ENCODE measurements at regions not wholly inside any gene's neighbourhood (a gene's known extent, or its start where the extent isn't known, plus 50 kb on each side); places are given as distances from the start of the nearest gene placed in this dataset.

DNA sequence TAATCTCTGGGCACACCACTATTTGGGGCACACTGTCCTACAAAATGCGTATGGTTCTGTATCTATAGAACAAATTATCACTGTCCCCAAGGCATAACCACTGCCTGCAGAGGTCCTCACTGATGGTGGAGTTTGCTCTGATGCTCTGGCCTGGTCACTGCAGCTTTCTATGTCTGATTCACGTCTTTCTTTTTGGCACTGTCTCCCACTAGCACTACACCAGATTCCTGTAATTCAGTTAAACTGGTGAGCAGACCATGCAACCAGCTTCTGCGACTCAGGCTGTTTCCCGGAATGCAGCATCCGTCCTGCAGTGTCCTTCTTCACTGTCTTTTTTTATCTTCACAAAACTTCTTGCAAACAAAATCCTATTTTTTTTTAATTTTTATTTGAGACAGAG lies 112.8 kb downstream of the KLF6 start:
- Histone ChIP-seq H3K27ac (no peak overlapping the region), H3K4me3 (no peak overlapping the region), H3K9me3 (no peaks in the 10 kb centered on the region), H3K4me1 (no peaks in the 10 kb centered on the region), H3K36me3 (no peaks in the 10 kb centered on the region), H3K27me3 (no peaks in the 10 kb centered on the region)
- intact Hi-C loops (cut with DNase I): no loop called here
- DNase-seq (no peak), ATAC-seq (no peak)
- 78% methylated on average over 5 of the region's 5 CpGs for WGBS (ENCODE audit: insufficient coverage, low coverage, low lambda C conversion rate, missing lambda C conversion rate)
- TF ChIP-seq, protein P1, sequence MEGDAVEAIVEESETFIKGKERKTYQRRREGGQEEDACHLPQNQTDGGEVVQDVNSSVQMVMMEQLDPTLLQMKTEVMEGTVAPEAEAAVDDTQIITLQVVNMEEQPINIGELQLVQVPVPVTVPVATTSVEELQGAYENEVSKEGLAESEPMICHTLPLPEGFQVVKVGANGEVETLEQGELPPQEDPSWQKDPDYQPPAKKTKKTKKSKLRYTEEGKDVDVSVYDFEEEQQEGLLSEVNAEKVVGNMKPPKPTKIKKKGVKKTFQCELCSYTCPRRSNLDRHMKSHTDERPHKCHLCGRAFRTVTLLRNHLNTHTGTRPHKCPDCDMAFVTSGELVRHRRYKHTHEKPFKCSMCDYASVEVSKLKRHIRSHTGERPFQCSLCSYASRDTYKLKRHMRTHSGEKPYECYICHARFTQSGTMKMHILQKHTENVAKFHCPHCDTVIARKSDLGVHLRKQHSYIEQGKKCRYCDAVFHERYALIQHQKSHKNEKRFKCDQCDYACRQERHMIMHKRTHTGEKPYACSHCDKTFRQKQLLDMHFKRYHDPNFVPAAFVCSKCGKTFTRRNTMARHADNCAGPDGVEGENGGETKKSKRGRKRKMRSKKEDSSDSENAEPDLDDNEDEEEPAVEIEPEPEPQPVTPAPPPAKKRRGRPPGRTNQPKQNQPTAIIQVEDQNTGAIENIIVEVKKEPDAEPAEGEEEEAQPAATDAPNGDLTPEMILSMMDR (IDR thresholded peaks at IDR 0.05): no peak
- TF ChIP-seq POLR2A (IDR thresholded peaks at IDR 0.05): no peak

DNA sequence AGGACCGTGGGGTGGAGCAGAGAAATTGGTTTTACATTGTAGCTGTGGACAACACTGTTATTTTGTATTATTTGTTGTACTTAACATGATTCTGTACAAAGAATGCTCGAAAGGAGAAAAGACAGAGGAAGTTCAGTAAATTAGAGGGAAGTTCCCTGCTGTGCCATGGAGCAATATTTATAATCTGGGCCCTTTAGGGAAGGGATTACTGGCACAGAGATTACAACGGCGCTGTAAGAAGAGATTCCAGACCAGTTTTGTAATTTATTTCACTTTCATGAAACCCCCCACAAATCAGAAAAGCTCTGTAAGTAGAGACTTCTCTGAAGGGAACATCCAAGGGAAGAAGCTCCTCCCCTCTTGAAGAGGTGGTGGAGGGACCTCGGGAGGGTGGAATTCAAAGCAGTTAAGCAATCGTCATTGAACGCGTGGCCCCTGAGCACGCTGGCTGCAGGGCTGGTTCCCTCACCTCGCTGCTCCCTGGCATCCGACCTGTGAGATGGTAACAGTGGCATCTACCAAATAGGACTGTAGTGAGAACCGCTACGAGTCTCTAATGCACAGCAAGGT lies 113.5 kb downstream of the KLF6 start:
- no peak overlapping the region for H3K27ac ChIP-seq
- ATAC-seq: no peak
- H3K27me3 ChIP-seq: no peaks in the 10 kb centered on the region
- no peaks in the 10 kb centered on the region for H3K9me3 ChIP-seq
- no peaks in the 10 kb centered on the region for H3K4me1 ChIP-seq
- no peaks in the 10 kb centered on the region for H3K36me3 ChIP-seq
- intact Hi-C loops (cut with DNase I): no loop called here
- DNase-seq: no peak
- TF ChIP-seq POLR2A (IDR thresholded peaks at IDR 0.05): no peak
- TF ChIP-seq, protein P1 (IDR thresholded peaks at IDR 0.05): no peak
- 50% methylated on average over 12 of the region's 13 CpGs for WGBS (ENCODE audit: insufficient coverage, low coverage, low lambda C conversion rate, missing lambda C conversion rate)
- H3K4me3 ChIP-seq: no peak overlapping the region

GRCh38 chr10:3668966-3669330 lies 116.1 kb downstream of the KLF6 start:
- no peak for TF ChIP-seq POLR2A (IDR thresholded peaks at IDR 0.05)
- TF ChIP-seq, protein P1 (IDR thresholded peaks at IDR 0.05): no peak
- Histone ChIP-seq H3K27me3 (no peaks in the 10 kb centered on the region), H3K27ac (peak overlapping the region in 2 of 3 donors; percentile 19 to 58), H3K4me1 (no peaks in the 10 kb centered on the region), H3K4me3 (peak overlapping the region in 1 of 3 donors; percentile 40), H3K36me3 (no peaks in the 10 kb centered on the region), H3K9me3 (no peaks in the 10 kb centered on the region)
- WGBS (ENCODE audit: insufficient coverage, low coverage, low lambda C conversion rate, missing lambda C conversion rate): 45% methylated on average over 4 of the region's 4 CpGs
- DNase-seq (no peak), ATAC-seq (peak in 1 of 4 donors; percentile 9)
- intact Hi-C loops (cut with DNase I): no loop called here

- Histone ChIP-seq H3K27me3 (no peaks in the 10 kb centered on the region), H3K27ac (peak overlapping the region; percentile 19 to 58 (median 29)), H3K36me3 (no peaks in the 10 kb centered on the region), H3K4me3 (peak overlapping the region in 2 of 3 donors; percentile 23 to 40), H3K4me1 (no peaks in the 10 kb centered on the region), H3K9me3 (no peaks in the 10 kb centered on the region)
- intact Hi-C loops (cut with DNase I): no loop called here
- ATAC-seq (peak; percentile 82 to 93 (median 90)), DNase-seq (peak; percentile 67 to 79 (median 69))
- TF ChIP-seq, protein P1 (IDR thresholded peaks at IDR 0.05): no peak
- no peak for TF ChIP-seq POLR2A (IDR thresholded peaks at IDR 0.05)
- 13% methylated on average over 21 of the region's 21 CpGs for WGBS (ENCODE audit: insufficient coverage, low coverage, low lambda C conversion rate, missing lambda C conversion rate)
These were observed 116.6 kb downstream of the KLF6 start for GRCh38 chr10:3668276-3668965.

All from right lobe of liver (tissue), 6 donors.